ENCODE measurements at regions not wholly inside any gene's neighbourhood (a gene's known extent, or its start where the extent isn't known, plus 50 kb on each side); places are given as distances from the start of the nearest gene placed in this dataset.

GRCh38 chr5:92703976-92704375, 877.0 kb downstream of the NR2F1-AS1 start:
- TF ChIP-seq, protein P1, sequence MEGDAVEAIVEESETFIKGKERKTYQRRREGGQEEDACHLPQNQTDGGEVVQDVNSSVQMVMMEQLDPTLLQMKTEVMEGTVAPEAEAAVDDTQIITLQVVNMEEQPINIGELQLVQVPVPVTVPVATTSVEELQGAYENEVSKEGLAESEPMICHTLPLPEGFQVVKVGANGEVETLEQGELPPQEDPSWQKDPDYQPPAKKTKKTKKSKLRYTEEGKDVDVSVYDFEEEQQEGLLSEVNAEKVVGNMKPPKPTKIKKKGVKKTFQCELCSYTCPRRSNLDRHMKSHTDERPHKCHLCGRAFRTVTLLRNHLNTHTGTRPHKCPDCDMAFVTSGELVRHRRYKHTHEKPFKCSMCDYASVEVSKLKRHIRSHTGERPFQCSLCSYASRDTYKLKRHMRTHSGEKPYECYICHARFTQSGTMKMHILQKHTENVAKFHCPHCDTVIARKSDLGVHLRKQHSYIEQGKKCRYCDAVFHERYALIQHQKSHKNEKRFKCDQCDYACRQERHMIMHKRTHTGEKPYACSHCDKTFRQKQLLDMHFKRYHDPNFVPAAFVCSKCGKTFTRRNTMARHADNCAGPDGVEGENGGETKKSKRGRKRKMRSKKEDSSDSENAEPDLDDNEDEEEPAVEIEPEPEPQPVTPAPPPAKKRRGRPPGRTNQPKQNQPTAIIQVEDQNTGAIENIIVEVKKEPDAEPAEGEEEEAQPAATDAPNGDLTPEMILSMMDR (IDR thresholded peaks at IDR 0.05; ENCODE audit: poor library complexity, severe bottlenecking) = no peak
- TF ChIP-seq, protein P2, sequence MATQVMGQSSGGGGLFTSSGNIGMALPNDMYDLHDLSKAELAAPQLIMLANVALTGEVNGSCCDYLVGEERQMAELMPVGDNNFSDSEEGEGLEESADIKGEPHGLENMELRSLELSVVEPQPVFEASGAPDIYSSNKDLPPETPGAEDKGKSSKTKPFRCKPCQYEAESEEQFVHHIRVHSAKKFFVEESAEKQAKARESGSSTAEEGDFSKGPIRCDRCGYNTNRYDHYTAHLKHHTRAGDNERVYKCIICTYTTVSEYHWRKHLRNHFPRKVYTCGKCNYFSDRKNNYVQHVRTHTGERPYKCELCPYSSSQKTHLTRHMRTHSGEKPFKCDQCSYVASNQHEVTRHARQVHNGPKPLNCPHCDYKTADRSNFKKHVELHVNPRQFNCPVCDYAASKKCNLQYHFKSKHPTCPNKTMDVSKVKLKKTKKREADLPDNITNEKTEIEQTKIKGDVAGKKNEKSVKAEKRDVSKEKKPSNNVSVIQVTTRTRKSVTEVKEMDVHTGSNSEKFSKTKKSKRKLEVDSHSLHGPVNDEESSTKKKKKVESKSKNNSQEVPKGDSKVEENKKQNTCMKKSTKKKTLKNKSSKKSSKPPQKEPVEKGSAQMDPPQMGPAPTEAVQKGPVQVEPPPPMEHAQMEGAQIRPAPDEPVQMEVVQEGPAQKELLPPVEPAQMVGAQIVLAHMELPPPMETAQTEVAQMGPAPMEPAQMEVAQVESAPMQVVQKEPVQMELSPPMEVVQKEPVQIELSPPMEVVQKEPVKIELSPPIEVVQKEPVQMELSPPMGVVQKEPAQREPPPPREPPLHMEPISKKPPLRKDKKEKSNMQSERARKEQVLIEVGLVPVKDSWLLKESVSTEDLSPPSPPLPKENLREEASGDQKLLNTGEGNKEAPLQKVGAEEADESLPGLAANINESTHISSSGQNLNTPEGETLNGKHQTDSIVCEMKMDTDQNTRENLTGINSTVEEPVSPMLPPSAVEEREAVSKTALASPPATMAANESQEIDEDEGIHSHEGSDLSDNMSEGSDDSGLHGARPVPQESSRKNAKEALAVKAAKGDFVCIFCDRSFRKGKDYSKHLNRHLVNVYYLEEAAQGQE (IDR thresholded peaks at IDR 0.05; ENCODE audit: borderline replicate concordance) = no peak
- TF ChIP-seq RAD21 (conservative IDR thresholded peaks at IDR 0.05) (no peak), POLR2AphosphoS5 (IDR thresholded peaks at IDR 0.05) (no peak)
